ENCODE measurements at regions not wholly inside any gene's neighbourhood (a gene's known extent, or its start where the extent isn't known, plus 50 kb on each side); places are given as distances from the start of the nearest gene placed in this dataset.
A peak's percentile ranks its signal among the peaks of the same experiment; 100 is the strongest.

DNA sequence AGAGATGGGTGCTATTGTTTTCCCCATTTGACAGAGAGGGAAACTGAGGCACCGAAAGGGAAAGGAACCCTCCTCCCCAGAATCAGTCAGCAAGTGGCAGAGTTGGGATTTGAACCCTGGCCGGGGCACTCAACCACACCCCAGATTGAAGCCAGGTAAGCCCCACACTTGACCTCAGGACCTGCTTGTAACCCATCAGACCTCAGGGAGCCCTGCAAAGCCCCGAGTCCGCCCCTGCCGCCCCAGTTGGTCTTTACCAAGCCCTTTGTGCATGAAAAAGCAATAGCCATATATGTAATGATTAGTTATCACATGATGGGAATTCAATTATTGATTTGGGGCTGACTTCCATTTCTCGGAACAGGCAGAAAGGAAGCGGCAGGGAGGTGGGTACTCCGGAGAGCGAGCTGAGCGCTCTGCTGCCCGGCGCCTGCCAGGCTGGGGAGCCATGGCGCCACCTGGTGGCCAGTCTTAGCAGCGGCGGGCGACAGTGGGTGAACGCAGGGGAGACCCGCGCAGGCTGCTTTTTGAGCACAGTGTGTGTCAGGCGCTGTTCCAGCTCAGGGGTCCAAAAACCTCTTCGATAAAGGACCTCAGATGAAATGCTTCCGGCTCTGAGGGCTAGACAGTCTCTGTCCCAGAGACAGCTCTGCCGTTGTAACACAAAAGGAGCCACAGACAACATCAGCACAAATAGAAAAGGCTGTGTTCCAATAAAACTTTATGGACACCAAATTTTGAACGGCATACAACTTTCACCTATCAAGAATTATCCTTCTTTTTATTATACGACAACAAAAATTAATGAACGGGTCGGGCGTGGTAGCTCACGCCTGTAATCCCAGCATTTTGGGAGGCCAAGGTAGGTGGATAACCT, 82.9 kb upstream of the CACNA1A start:
- H3K4me3 ChIP-seq (ENCODE audit: low read depth, low read length, poor library complexity, severe bottlenecking): no peak overlapping the region
- no peak overlapping the region for H3K27ac ChIP-seq (ENCODE audit: low read depth, low read length, poor library complexity, severe bottlenecking)
- no peaks in the 10 kb centered on the region for H3K4me1 ChIP-seq (ENCODE audit: insufficient read depth, low read length, poor library complexity, severe bottlenecking)
- no peak overlapping the region for H3K4me2 ChIP-seq (ENCODE audit: low read length)
- no peak overlapping the region for H2AFZ ChIP-seq (ENCODE audit: low read length)
- no peaks in the 10 kb centered on the region for H4K20me1 ChIP-seq (ENCODE audit: insufficient read depth, low read length)
- ChIA-PET POLR2A (no interaction called here), CTCF (ENCODE audit: unreplicated experiment) (no interaction called here)
- intact Hi-C loops (cut with micrococcal nuclease; ENCODE audit: unreplicated experiment): loop anchor here (1.0 kb wide), 1 partner anchor 312 kb away; no protein-coding TSS in a partner anchor
- H3K79me2 ChIP-seq (ENCODE audit: insufficient read depth, low read depth, low read length): no peaks in the 10 kb centered on the region
- H3K9me2 ChIP-seq (ENCODE audit: insufficient read depth, low read length): no peaks in the 10 kb centered on the region
- H3K9me3 ChIP-seq (ENCODE audit: low read length): no peaks in the 10 kb centered on the region
- no TSS peak for BruUV-seq (replicated peaks)
- TF ChIP-seq, protein P1, sequence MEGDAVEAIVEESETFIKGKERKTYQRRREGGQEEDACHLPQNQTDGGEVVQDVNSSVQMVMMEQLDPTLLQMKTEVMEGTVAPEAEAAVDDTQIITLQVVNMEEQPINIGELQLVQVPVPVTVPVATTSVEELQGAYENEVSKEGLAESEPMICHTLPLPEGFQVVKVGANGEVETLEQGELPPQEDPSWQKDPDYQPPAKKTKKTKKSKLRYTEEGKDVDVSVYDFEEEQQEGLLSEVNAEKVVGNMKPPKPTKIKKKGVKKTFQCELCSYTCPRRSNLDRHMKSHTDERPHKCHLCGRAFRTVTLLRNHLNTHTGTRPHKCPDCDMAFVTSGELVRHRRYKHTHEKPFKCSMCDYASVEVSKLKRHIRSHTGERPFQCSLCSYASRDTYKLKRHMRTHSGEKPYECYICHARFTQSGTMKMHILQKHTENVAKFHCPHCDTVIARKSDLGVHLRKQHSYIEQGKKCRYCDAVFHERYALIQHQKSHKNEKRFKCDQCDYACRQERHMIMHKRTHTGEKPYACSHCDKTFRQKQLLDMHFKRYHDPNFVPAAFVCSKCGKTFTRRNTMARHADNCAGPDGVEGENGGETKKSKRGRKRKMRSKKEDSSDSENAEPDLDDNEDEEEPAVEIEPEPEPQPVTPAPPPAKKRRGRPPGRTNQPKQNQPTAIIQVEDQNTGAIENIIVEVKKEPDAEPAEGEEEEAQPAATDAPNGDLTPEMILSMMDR (conservative IDR thresholded peaks at IDR 0.05; ENCODE audit: low read length): peak; percentile 93
- TF ChIP-seq EZH2phosphoT487 (IDR thresholded peaks at IDR 0.05; ENCODE audit: borderline replicate concordance, low read depth, low read length): no peak
- DNase-seq (ENCODE audit: low spot score): peak; percentile 57
- no peaks in the 10 kb centered on the region for H3K36me3 ChIP-seq (ENCODE audit: insufficient read depth, low read length)

- H3K4me1 ChIP-seq (ENCODE audit: insufficient read depth, low read length, poor library complexity, severe bottlenecking): no peaks in the 10 kb centered on the region
- H4K20me1 ChIP-seq (ENCODE audit: insufficient read depth, low read length): no peaks in the 10 kb centered on the region
- POLR2A ChIA-PET: no interaction called here
These were observed 79.2 kb upstream of the CACNA1A start for GRCh38 chr19:13585512-13585911.

More at GRCh38 chr19:13585512-13585911, 79.2 kb upstream of the CACNA1A start:
- BruUV-seq (replicated peaks): no TSS peak
- intact Hi-C loops (cut with micrococcal nuclease; ENCODE audit: unreplicated experiment): no loop called here
- no peak overlapping the region for H3K4me3 ChIP-seq (ENCODE audit: low read depth, low read length, poor library complexity, severe bottlenecking)
- no peak for TF ChIP-seq EZH2phosphoT487 (IDR thresholded peaks at IDR 0.05; ENCODE audit: borderline replicate concordance, low read depth, low read length)
- TF ChIP-seq, protein P1 (conservative IDR thresholded peaks at IDR 0.05; ENCODE audit: low read length): no peak
- H3K4me2 ChIP-seq (ENCODE audit: low read length): no peak overlapping the region
- H3K36me3 ChIP-seq (ENCODE audit: insufficient read depth, low read length): no peaks in the 10 kb centered on the region
- no peak overlapping the region for H2AFZ ChIP-seq (ENCODE audit: low read length)
- no peaks in the 10 kb centered on the region for H3K79me2 ChIP-seq (ENCODE audit: insufficient read depth, low read depth, low read length)
- no peaks in the 10 kb centered on the region for H3K9me3 ChIP-seq (ENCODE audit: low read length)
- H3K27ac ChIP-seq (ENCODE audit: low read depth, low read length, poor library complexity, severe bottlenecking): no peak overlapping the region
- no peaks in the 10 kb centered on the region for H3K9me2 ChIP-seq (ENCODE audit: insufficient read depth, low read length)
- no peak for DNase-seq (ENCODE audit: low spot score)
- CTCF ChIA-PET (ENCODE audit: unreplicated experiment): no interaction called here
